ENCODE measurements at regions not wholly inside any gene's neighbourhood (a gene's known extent, or its start where the extent isn't known, plus 50 kb on each side); places are given as distances from the start of the nearest gene placed in this dataset.

DNA sequence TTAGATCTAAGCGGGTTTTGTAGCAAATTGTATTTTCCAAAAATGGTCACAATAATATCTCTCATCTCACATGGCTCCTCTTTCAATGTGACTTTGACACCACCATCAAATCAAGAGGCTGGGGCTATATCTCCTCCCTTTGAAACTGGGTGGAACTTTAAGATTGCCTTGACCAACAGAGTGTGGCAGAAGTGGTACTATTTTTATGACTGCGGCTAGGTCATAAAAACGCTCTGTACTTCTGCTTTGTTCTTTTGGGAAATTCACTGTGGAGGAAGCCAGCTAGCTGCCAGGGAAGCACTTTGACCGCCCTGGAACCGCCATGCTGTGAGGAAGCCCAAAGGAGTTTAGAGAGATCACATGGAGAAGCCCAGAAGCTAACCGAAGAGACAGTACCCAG, 50.7 kb upstream of the ACOT11 start:
- peaks cover 5 to 9% (median 6%) of the 10 kb centered on the region in 3 donors for H3K4me1 ChIP-seq (ENCODE audit: control insufficient read depth in 3 of 3, insufficient read depth in 3 of 3, low read length in 3 of 3)
- H3K4me3 ChIP-seq (ENCODE audit: low read length in 3 of 3) = no peak overlapping the region
- no peak overlapping the region for H3K27ac ChIP-seq (ENCODE audit: low read depth, low read length)
- H3K9ac ChIP-seq (ENCODE audit: low read depth in 1 of 3, low read length in 3 of 3) = no peak overlapping the region
- peaks cover 15 to 23% (median 22%) of the 10 kb centered on the region in 3 donors for H3K27me3 ChIP-seq (ENCODE audit: control insufficient read depth in 3 of 3, insufficient read depth in 3 of 3, low read length in 3 of 3)
- H3K36me3 ChIP-seq (ENCODE audit: control insufficient read depth in 3 of 3, insufficient read depth in 3 of 3, low read length in 3 of 3) = no peaks in the 10 kb centered on the region
- H3K9me3 ChIP-seq (ENCODE audit: control insufficient read depth in 3 of 3, low read length in 3 of 3) = no peaks in the 10 kb centered on the region

DNA sequence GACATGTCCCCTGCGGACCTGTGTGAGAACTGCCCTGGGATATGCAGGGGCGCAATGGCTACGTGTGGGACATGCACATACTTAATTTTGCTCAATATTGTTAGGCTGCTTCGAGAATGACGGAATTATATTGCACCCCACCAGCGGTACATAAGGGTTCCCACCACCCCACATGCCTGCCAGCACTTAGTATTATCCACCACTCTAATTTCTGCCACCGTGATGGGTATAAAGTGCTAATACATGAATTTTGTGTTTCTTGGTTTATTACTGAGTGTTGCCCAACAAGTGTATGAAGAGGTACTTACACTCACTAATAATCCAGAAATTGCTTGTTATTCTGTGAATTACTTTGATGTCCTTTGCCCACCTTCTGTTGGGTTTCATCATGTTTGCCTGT, 52.1 kb upstream of the ACOT11 start:
- no peaks in the 10 kb centered on the region for H3K36me3 ChIP-seq (ENCODE audit: control insufficient read depth in 3 of 3, insufficient read depth in 3 of 3, low read length in 3 of 3)
- no peak overlapping the region for H3K9ac ChIP-seq (ENCODE audit: low read depth in 1 of 3, low read length in 3 of 3)
- H3K27ac ChIP-seq (ENCODE audit: low read depth, low read length) = no peak overlapping the region
- no peak overlapping the region for H3K4me3 ChIP-seq (ENCODE audit: low read length in 3 of 3)
- H3K9me3 ChIP-seq (ENCODE audit: control insufficient read depth in 3 of 3, low read length in 3 of 3) = no peaks in the 10 kb centered on the region
- H3K4me1 ChIP-seq (ENCODE audit: control insufficient read depth in 3 of 3, insufficient read depth in 3 of 3, low read length in 3 of 3) = peaks cover 6 to 11% (median 9%) of the 10 kb centered on the region in 3 donors
- peaks cover 7 to 17% (median 13%) of the 10 kb centered on the region in 3 donors for H3K27me3 ChIP-seq (ENCODE audit: control insufficient read depth in 3 of 3, insufficient read depth in 3 of 3, low read length in 3 of 3)

DNA sequence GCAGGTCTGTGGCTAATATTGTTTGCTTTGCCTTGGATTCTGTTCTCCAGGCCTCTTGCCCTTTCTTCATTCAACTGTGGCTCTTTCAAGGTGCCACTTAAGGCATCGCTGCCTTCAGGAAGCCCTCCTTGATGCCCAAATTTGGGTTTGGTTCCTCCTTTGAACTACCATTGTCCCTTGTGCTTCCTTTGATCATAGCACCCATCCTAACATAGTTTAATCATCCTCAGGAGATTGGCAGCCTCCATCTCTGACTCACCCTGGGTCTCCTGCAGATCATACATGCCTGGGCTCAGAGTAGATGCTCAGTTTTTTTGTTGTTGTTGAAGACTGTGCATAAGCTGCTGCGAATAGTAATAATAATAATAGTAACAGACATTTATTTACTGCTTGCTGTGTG, 54.4 kb upstream of the ACOT11 start:
- H3K27ac ChIP-seq (ENCODE audit: low read depth, low read length) = no peak overlapping the region
- peaks cover 2 to 6% (median 3%) of the 10 kb centered on the region in 3 donors for H3K27me3 ChIP-seq (ENCODE audit: control insufficient read depth in 3 of 3, insufficient read depth in 3 of 3, low read length in 3 of 3)
- no peak overlapping the region for H3K9ac ChIP-seq (ENCODE audit: low read depth in 1 of 3, low read length in 3 of 3)
- H3K4me3 ChIP-seq (ENCODE audit: low read length in 3 of 3) = no peak overlapping the region
- no peaks in the 10 kb centered on the region for H3K36me3 ChIP-seq (ENCODE audit: control insufficient read depth in 3 of 3, insufficient read depth in 3 of 3, low read length in 3 of 3)
- peaks cover 13 to 20% (median 18%) of the 10 kb centered on the region in 3 donors for H3K4me1 ChIP-seq (ENCODE audit: control insufficient read depth in 3 of 3, insufficient read depth in 3 of 3, low read length in 3 of 3)
- H3K9me3 ChIP-seq (ENCODE audit: control insufficient read depth in 3 of 3, low read length in 3 of 3) = no peaks in the 10 kb centered on the region

DNA sequence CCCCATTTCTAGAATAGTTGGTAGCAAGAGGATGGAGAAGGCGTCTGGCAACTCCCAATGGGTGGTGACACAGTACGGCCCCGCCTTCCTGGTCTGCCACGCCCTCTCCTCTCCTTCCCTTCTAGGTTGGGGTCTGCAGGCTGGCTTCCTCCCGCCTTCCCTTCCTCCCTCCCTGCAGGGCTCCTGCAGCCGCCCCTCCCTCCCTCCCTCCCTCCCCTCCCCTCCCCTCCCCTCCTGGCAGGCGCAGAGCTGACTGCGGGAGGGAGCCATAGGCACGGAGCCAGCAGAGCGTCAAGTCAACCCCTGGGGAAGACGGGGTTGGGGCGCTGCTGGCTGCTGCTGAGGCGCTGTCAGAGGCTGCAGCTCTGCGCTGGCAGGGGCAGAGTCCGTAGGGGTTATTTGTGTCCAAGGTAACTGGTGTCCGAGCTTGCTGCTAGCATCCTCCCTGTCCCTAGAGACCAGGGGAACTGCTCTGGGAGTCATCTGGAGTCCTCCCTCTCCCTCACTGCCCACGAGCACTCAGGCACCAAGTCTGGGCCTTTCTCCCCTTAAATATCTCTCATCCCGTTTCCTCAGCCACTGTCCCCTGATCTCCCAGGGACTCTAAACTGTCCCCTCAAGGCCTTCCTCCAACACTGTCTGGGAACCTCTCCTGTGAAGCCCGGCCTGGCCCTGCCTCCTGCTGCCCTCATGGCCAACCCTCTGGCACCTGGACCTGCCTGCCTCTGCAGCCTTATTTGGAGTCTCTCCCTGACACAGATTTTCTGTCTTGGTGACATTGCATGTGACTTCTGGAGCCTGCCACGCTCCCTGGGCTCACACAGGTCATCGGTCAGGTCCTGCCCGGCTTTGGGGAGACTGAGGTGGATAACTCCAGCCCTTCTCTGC, 57.4 kb upstream of the ACOT11 start:
- no peaks in the 10 kb centered on the region for H3K27me3 ChIP-seq (ENCODE audit: control insufficient read depth in 3 of 3, insufficient read depth in 3 of 3, low read length in 3 of 3)
- H3K9me3 ChIP-seq (ENCODE audit: control insufficient read depth in 3 of 3, low read length in 3 of 3) = no peaks in the 10 kb centered on the region
- H3K36me3 ChIP-seq (ENCODE audit: control insufficient read depth in 3 of 3, insufficient read depth in 3 of 3, low read length in 3 of 3) = no peaks in the 10 kb centered on the region
- no peak overlapping the region for H3K4me3 ChIP-seq (ENCODE audit: low read length in 3 of 3)
- peak overlapping the region; percentile 51 for H3K27ac ChIP-seq (ENCODE audit: low read depth, low read length)
- peak overlapping the region in 2 of 3 donors; percentile 14 to 50 for H3K9ac ChIP-seq (ENCODE audit: low read depth in 1 of 3, low read length in 3 of 3)
- H3K4me1 ChIP-seq (ENCODE audit: control insufficient read depth in 3 of 3, insufficient read depth in 3 of 3, low read length in 3 of 3) = peaks cover 26 to 34% (median 32%) of the 10 kb centered on the region in 3 donors

DNA sequence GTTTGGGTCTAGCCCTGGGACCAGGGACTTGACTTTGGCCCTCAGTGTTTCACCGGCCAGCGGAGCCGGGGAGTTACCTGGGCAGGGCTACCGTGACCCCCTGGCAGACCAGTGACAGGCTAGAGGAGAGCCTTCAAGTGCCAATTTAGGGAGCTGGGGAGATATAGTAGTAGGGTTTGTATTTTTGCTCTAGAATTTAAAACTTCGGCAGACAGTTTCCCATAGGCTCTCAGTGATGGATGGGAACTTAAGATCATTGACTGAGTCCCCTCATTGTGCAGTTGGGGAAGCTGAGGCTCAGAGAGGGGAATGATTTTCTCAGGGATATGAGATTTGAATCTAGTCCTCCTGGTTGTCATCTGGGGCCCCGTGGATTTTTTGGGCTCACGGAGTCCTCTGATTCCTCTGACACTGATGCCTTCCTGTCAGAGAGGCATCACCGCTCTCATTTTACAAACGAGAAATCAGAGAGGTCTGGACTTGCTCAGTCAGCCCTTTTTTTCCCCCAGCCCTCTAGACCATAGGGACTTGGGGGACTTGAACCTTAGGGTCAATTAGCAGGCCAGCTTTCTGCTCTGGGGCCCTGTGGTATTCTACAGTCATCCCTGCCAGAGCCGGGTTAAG, 58.3 kb upstream of the ACOT11 start:
- Histone ChIP-seq H3K36me3 (ENCODE audit: control insufficient read depth in 3 of 3, insufficient read depth in 3 of 3, low read length in 3 of 3) (no peaks in the 10 kb centered on the region), H3K27ac (ENCODE audit: low read depth, low read length) (peak overlapping the region; percentile 97), H3K4me1 (ENCODE audit: control insufficient read depth in 3 of 3, insufficient read depth in 3 of 3, low read length in 3 of 3) (peaks cover 26 to 34% (median 32%) of the 10 kb centered on the region in 3 donors), H3K9me3 (ENCODE audit: control insufficient read depth in 3 of 3, low read length in 3 of 3) (no peaks in the 10 kb centered on the region), H3K9ac (ENCODE audit: low read depth in 1 of 3, low read length in 3 of 3) (peak overlapping the region in 2 of 3 donors; percentile 85 to 89), H3K27me3 (ENCODE audit: control insufficient read depth in 3 of 3, insufficient read depth in 3 of 3, low read length in 3 of 3) (no peaks in the 10 kb centered on the region), H3K4me3 (ENCODE audit: low read length in 3 of 3) (no peak overlapping the region)

DNA sequence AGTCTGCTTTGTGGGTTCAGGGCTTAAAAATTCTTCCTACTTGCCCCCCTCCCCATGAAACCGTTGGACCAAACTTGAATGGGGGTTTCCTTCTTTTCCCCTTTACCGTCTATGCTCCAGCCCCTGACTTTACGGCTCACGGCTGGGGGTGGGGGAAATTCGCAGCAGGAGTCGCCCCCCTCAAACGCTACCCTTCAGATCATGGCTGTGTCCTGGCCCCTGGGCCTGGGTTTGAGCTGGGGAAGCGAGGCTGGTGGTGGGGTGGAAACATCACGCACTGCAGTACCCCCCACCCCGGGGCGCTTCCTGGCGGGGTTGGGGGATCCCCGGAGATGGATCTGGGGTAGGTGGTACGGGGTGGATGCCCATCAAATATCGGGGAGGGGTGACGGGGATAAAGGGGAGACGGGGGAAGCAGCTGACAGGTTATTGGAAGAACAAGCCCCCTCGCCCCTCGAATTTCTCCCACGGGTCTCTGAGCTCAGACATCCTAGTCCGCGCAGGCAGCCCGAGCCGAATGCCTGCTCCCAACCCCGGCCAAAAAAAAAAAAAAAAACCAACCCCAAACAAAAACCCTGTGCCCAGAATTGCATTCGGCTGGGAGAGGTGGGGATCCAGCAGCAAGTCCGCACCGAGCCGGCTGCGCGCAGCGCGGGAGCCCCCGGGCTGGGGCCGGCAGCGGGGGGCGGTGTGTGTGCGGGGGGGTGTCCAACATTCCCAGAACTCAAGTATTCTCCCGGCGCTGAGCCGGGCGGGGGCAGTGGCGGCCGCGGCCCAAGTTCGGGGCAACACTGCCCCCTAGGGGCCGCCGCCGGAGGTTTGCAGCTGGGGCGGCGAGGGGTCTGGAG, 59.0 kb upstream of the ACOT11 start:
- no peaks in the 10 kb centered on the region for H3K36me3 ChIP-seq (ENCODE audit: control insufficient read depth in 3 of 3, insufficient read depth in 3 of 3, low read length in 3 of 3)
- peak overlapping the region; percentile 97 for H3K27ac ChIP-seq (ENCODE audit: low read depth, low read length)
- no peaks in the 10 kb centered on the region for H3K27me3 ChIP-seq (ENCODE audit: control insufficient read depth in 3 of 3, insufficient read depth in 3 of 3, low read length in 3 of 3)
- H3K9me3 ChIP-seq (ENCODE audit: control insufficient read depth in 3 of 3, low read length in 3 of 3) = no peaks in the 10 kb centered on the region
- H3K4me1 ChIP-seq (ENCODE audit: control insufficient read depth in 3 of 3, insufficient read depth in 3 of 3, low read length in 3 of 3) = peaks cover 30 to 41% (median 37%) of the 10 kb centered on the region in 3 donors
- H3K9ac ChIP-seq (ENCODE audit: low read depth in 1 of 3, low read length in 3 of 3) = peak overlapping the region; percentile 85 to 93 (median 89)
- peak overlapping the region; percentile 74 to 77 (median 76) for H3K4me3 ChIP-seq (ENCODE audit: low read length in 3 of 3)

DNA sequence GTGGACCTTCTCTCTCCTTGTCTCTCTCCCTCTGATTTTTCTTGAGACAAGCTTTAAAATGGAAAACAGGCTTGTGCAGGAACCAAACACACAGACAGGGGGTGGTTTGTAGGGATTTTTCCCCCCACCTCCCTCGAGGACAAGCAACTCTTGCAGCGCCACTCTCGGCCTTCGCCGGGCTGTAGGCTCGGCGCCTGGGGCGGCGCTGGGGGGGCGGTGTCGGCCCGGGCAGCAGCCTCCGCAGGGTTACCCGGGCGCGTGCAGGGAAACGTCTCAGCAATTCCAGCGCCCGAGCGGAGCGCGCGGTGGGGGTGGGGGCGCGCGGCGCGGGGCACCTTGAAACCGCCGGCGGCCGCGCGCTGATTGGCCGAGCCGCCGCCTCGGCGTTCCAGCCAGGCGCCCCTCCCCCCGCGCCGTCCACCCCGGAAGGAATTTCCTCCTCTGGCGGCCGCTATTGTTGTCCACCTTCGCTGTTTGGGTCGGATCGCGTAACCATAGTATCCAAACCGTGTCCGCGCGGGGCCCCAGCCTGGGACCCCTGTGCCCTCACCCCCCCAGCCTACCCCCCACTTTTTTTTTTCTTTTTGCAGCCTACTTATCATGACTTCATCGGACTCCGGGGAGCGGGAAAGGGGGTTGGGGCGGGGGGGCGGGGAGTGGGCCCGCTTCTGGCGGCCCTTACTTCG, 59.8 kb upstream of the ACOT11 start:
- H3K27ac ChIP-seq (ENCODE audit: low read depth, low read length) = peak overlapping the region; percentile 97
- peaks cover 30 to 45% (median 43%) of the 10 kb centered on the region in 3 donors for H3K4me1 ChIP-seq (ENCODE audit: control insufficient read depth in 3 of 3, insufficient read depth in 3 of 3, low read length in 3 of 3)
- H3K9ac ChIP-seq (ENCODE audit: low read depth in 1 of 3, low read length in 3 of 3) = peak overlapping the region; percentile 89 to 93 (median 91)
- peak overlapping the region; percentile 74 to 80 (median 76) for H3K4me3 ChIP-seq (ENCODE audit: low read length in 3 of 3)
- no peaks in the 10 kb centered on the region for H3K9me3 ChIP-seq (ENCODE audit: control insufficient read depth in 3 of 3, low read length in 3 of 3)
- H3K36me3 ChIP-seq (ENCODE audit: control insufficient read depth in 3 of 3, insufficient read depth in 3 of 3, low read length in 3 of 3) = no peaks in the 10 kb centered on the region
- no peaks in the 10 kb centered on the region for H3K27me3 ChIP-seq (ENCODE audit: control insufficient read depth in 3 of 3, insufficient read depth in 3 of 3, low read length in 3 of 3)

DNA sequence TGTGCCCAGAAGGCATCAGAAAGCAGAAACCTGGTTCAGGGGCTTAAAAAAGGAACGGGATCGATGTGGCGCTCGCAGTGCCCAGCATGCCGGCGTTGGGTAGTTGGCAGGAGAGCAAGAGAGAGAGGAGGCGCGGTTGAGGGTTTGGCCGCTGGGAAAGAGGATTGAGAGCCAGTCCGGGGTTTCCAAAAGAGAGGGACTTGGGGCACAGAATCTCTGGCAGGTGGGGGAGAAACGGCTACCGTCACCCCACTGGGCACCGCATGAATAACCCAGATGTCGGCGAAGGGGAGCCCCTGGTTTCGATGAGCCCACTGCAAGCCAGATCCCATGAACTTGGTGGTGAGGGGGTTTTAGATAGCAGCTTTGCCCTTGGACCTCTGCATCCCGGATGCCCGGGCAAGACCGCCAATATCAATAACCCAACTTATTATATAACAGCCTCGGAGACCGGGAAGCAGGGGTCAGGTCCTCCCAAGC, 60.4 kb upstream of the ACOT11 start:
- Histone ChIP-seq H3K36me3 (ENCODE audit: control insufficient read depth in 3 of 3, insufficient read depth in 3 of 3, low read length in 3 of 3) (no peaks in the 10 kb centered on the region), H3K27ac (ENCODE audit: low read depth, low read length) (peak overlapping the region; percentile 97), H3K9me3 (ENCODE audit: control insufficient read depth in 3 of 3, low read length in 3 of 3) (no peaks in the 10 kb centered on the region), H3K9ac (ENCODE audit: low read depth in 1 of 3, low read length in 3 of 3) (peak overlapping the region; percentile 75 to 91 (median 84)), H3K4me1 (ENCODE audit: control insufficient read depth in 3 of 3, insufficient read depth in 3 of 3, low read length in 3 of 3) (peaks cover 30 to 45% (median 43%) of the 10 kb centered on the region in 3 donors), H3K27me3 (ENCODE audit: control insufficient read depth in 3 of 3, insufficient read depth in 3 of 3, low read length in 3 of 3) (no peaks in the 10 kb centered on the region), H3K4me3 (ENCODE audit: low read length in 3 of 3) (peak overlapping the region; percentile 61 to 80 (median 68))

DNA sequence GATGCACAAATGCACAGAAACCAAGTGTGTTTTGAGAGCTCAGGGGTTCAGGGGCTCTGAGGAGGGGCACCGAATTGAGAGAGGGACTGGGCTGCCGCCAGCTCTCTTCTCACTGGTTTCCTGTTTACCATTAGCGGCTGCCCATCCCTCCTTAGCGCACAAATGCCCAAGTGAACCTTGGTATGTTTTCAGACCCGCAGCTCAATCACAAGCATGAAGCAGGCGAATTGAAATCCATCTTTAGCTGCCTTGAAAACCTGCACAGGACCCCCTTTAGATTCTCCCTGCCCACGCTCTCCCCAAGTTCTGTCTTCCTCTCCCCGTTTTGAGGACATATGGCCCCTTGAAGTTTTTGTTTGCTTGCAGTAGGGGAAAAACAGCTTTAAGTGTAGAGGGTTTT, 61.1 kb upstream of the ACOT11 start:
- peak overlapping the region; percentile 97 for H3K27ac ChIP-seq (ENCODE audit: low read depth, low read length)
- no peaks in the 10 kb centered on the region for H3K9me3 ChIP-seq (ENCODE audit: control insufficient read depth in 3 of 3, low read length in 3 of 3)
- H3K36me3 ChIP-seq (ENCODE audit: control insufficient read depth in 3 of 3, insufficient read depth in 3 of 3, low read length in 3 of 3) = no peaks in the 10 kb centered on the region
- H3K4me3 ChIP-seq (ENCODE audit: low read length in 3 of 3) = peak overlapping the region in 2 of 3 donors; percentile 68 to 80
- peaks cover 30 to 45% (median 43%) of the 10 kb centered on the region in 3 donors for H3K4me1 ChIP-seq (ENCODE audit: control insufficient read depth in 3 of 3, insufficient read depth in 3 of 3, low read length in 3 of 3)
- H3K9ac ChIP-seq (ENCODE audit: low read depth in 1 of 3, low read length in 3 of 3) = peak overlapping the region; percentile 7 to 91 (median 75)
- H3K27me3 ChIP-seq (ENCODE audit: control insufficient read depth in 3 of 3, insufficient read depth in 3 of 3, low read length in 3 of 3) = no peaks in the 10 kb centered on the region

Measured in skeletal muscle tissue (tissue), 3 donors.